Stomach (tissue), 8 donors: ENCODE measurements at regions not wholly inside any gene's neighbourhood (a gene's known extent, or its start where the extent isn't known, plus 50 kb on each side); places are given as distances from the start of the nearest gene placed in this dataset.

Experiments
- DNase-seq, 2 donors: peaks; one replicate each; pipeline versions ENCODE4 v3.0.0 to v3.0.0-alpha.2; 2013 to 2019
- H3K27ac ChIP-seq, 5 donors: fragments of 200-600 bp in 4 of 5; sonication (generic) in 4 of 5; one replicate each; pipeline ENCODE4 v1.5.1; 2013 to 2019; ENCODE audit warnings: mild to moderate bottlenecking in 1 of 5, moderate library complexity in 1 of 5
- H3K27me3 ChIP-seq, 3 donors: fragments of 200-600 bp; sonication (generic); one replicate each; pipeline ENCODE4 v1.5.1; 2017 to 2019; ENCODE audit warnings: mixed run types in 1 of 3
- H3K36me3 ChIP-seq, 4 donors: fragments of 200-600 bp; sonication (generic); 1 replicate in 3 of 4; 2 replicates in 1 of 4; pipeline ENCODE4 v1.5.1; 2016 to 2019
- H3K4me1 ChIP-seq, 4 donors: fragments of 200-600 bp; sonication (generic); one replicate each; pipeline ENCODE4 v1.5.1; 2016 to 2019
- H3K4me3 ChIP-seq, 4 donors: fragments of 200-600 bp; sonication (generic) in 3 of 4; one replicate each; pipeline ENCODE4 v1.5.1; 2016 to 2019; ENCODE audit warnings: mild to moderate bottlenecking in 1 of 4
- H3K9me3 ChIP-seq, 4 donors: fragments of 200-600 bp; sonication (generic); one replicate each; pipeline ENCODE4 v1.5.1; 2016 to 2019
- CTCF ChIP-seq, 7 experiments: fragments of 450-650 bp in 4 of 7; fragments of 200-600 bp in 3 of 7; sonication (generic) in 3 of 7; IDR thresholded peaks; one replicate each; pipeline ENCODE4 v1.5.1; 2016 to 2019; ENCODE audit warnings: antibody characterized with exemption in 7 of 7, control low read depth in 2 of 7, mild to moderate bottlenecking in 1 of 7
- EP300 ChIP-seq: sonication (generic); formaldehyde crosslinking; IDR thresholded peaks from one replicate; pipeline ENCODE4 v1.6.1; 2017; ENCODE audit warnings: antibody characterized with exemption
- POLR2A ChIP-seq, 4 donors: fragments of 450-650 bp; IDR thresholded peaks; one replicate each; pipeline ENCODE4 v1.6.1; 2016; ENCODE audit warnings: antibody characterized with exemption in 4 of 4, control low read depth in 2 of 4, mild to moderate bottlenecking in 1 of 4, moderate library complexity in 1 of 4
- POLR2AphosphoS5 ChIP-seq, 3 donors: sonication (generic); formaldehyde crosslinking; IDR thresholded peaks; one replicate each; pipeline ENCODE4 v1.6.1; 2016; ENCODE audit warnings: antibody characterized with exemption in 3 of 3
- WGBS, 5 donors: extraction: QIAGEN DNeasy Blood & Tissue Kit in 3 of 5; methylation state at CpG; one replicate each; pipeline versions ENCODE4 v1.1.5 to v1.1.7; 2013 to 2018; 5-methylcytosine and 5-hydroxymethylcytosine counted together
- intact Hi-C: fragments of 100-400 bp; cut with DNase I; formaldehyde crosslinking; loops from one replicate; pipeline ENCODE4 v1.15.1; 2023; ENCODE audit warnings: low total_unique reads
- donor health status: healthy with polysubstance abuse.
- donor health status: Bipolar disorder and iron deficiency.
- donor health status: healthy.

GRCh38 chr5:34562791-34563190 lies 93.3 kb upstream of the RAI14 start:
- 45 to 79% (median 62%) methylated on average over 3 to 4 of the region's 4 CpGs for WGBS, 5 donors
- H3K4me3 ChIP-seq = no peak overlapping the region
- no peaks in the 10 kb centered on the region for H3K36me3 ChIP-seq
- intact Hi-C loops = no loop called here
- H3K4me1 ChIP-seq = peaks cover 0 to 12% (median 11%) of the 10 kb centered on the region in 4 donors
- H3K27ac ChIP-seq = peak overlapping the region in 1 of 5 donors; percentile 35
- peak in 1 of 2 donors; percentile 38 for DNase-seq
- TF ChIP-seq CTCF (IDR thresholded peaks at IDR 0.05) (no peak), EP300 (no peak), POLR2A (IDR thresholded peaks at IDR 0.05) (no peak), POLR2AphosphoS5 (IDR thresholded peaks at IDR 0.05) (no peak)
- no peaks in the 10 kb centered on the region for H3K9me3 ChIP-seq
- no peaks in the 10 kb centered on the region for H3K27me3 ChIP-seq

- WGBS, 5 donors = 90 to 96% (median 94%) methylated on average over 6 of the region's 6 CpGs
- no peaks in the 10 kb centered on the region for H3K27me3 ChIP-seq
- H3K4me3 ChIP-seq = no peak overlapping the region
- DNase-seq = no peak
- H3K27ac ChIP-seq = peak overlapping the region in 2 of 5 donors; percentile 31 to 35
- intact Hi-C loops = no loop called here
- no peaks in the 10 kb centered on the region for H3K9me3 ChIP-seq
- no peaks in the 10 kb centered on the region for H3K36me3 ChIP-seq
- H3K4me1 ChIP-seq = peaks cover 0 to 12% (median 11%) of the 10 kb centered on the region in 4 donors
- TF ChIP-seq EP300 (no peak), CTCF (IDR thresholded peaks at IDR 0.05) (no peak), POLR2A (IDR thresholded peaks at IDR 0.05) (no peak), POLR2AphosphoS5 (IDR thresholded peaks at IDR 0.05) (no peak)
Observed at GRCh38 chr5:34563269-34563668, 92.9 kb upstream of the RAI14 start.

GRCh38 chr5:34563931-34564709 lies 92.0 kb upstream of the RAI14 start:
- no peaks in the 10 kb centered on the region for H3K9me3 ChIP-seq
- no peak for TF ChIP-seq POLR2AphosphoS5 (IDR thresholded peaks at IDR 0.05)
- no peak for TF ChIP-seq POLR2A (IDR thresholded peaks at IDR 0.05)
- TF ChIP-seq CTCF (IDR thresholded peaks at IDR 0.05) = no peak
- TF ChIP-seq EP300 = no peak
- WGBS, 5 donors = 46 to 70% (median 56%) methylated on average over 18 to 21 of the region's 21 CpGs
- H3K36me3 ChIP-seq = no peaks in the 10 kb centered on the region
- H3K4me3 ChIP-seq = peak overlapping the region in 2 of 4 donors; percentile 2 to 7
- DNase-seq = peak; percentile 35 to 49
- intact Hi-C loops = no loop called here
- H3K27me3 ChIP-seq = no peaks in the 10 kb centered on the region
- H3K4me1 ChIP-seq = peaks cover 0 to 12% (median 11%) of the 10 kb centered on the region in 4 donors
- H3K27ac ChIP-seq = peak overlapping the region in 4 of 5 donors; percentile 31 to 70 (median 44)

- intact Hi-C loops = no loop called here
- peak overlapping the region in 4 of 5 donors; percentile 31 to 70 (median 44) for H3K27ac ChIP-seq
- TF ChIP-seq POLR2A (IDR thresholded peaks at IDR 0.05) (no peak), POLR2AphosphoS5 (IDR thresholded peaks at IDR 0.05) (no peak), CTCF (IDR thresholded peaks at IDR 0.05) (no peak), EP300 (no peak)
- WGBS, 5 donors = 78 to 89% (median 85%) methylated on average over 15 of the region's 15 CpGs
- H3K4me1 ChIP-seq = peaks cover 0 to 12% (median 11%) of the 10 kb centered on the region in 4 donors
- no peaks in the 10 kb centered on the region for H3K9me3 ChIP-seq
- no peak overlapping the region for H3K4me3 ChIP-seq
- no peaks in the 10 kb centered on the region for H3K27me3 ChIP-seq
- H3K36me3 ChIP-seq = no peaks in the 10 kb centered on the region
- DNase-seq = peak in 1 of 2 donors; percentile 38
Observed at GRCh38 chr5:34564710-34565235, 91.4 kb upstream of the RAI14 start.
